VCaP (cell line): ENCODE measurements at regions not wholly inside any gene's neighbourhood (a gene's known extent, or its start where the extent isn't known, plus 50 kb on each side); places are given as distances from the start of the nearest gene placed in this dataset.

ENCODE experiments used
- H3K27ac ChIP-seq: fragments of 450-650 bp; 2 replicates; pipeline ENCODE4 v1.5.1; 2017
- CTCF ChIP-seq: fragments of 450-650 bp; conservative IDR thresholded peaks from 2 replicates; pipeline ENCODE4 v1.5.1; 2017; ENCODE audit warnings: mild to moderate bottlenecking, moderate library complexity

GRCh38 chr20:11229772-11230171, 556.0 kb upstream of the JAG1 start:
- peak; percentile 73 for TF ChIP-seq CTCF
- H3K27ac ChIP-seq = no peak overlapping the region

- H3K27ac ChIP-seq = no peak overlapping the region
- TF ChIP-seq CTCF = no peak
These were observed 557.2 kb upstream of the JAG1 start for GRCh38 chr20:11230999-11231398.

- no peak for TF ChIP-seq CTCF
- H3K27ac ChIP-seq = no peak overlapping the region
These were observed 558.2 kb upstream of the JAG1 start for GRCh38 chr20:11231742-11232648.

GRCh38 chr20:11232896-11233295, 559.1 kb upstream of the JAG1 start:
- no peak overlapping the region for H3K27ac ChIP-seq
- no peak for TF ChIP-seq CTCF

- TF ChIP-seq CTCF = no peak
- no peak overlapping the region for H3K27ac ChIP-seq
These were observed 560.4 kb upstream of the JAG1 start for GRCh38 chr20:11234181-11234580.

- no peak for TF ChIP-seq CTCF
- H3K27ac ChIP-seq = no peak overlapping the region
These were observed 560.8 kb upstream of the JAG1 start for GRCh38 chr20:11234608-11235007.

GRCh38 chr20:11235058-11235457, 561.3 kb upstream of the JAG1 start:
- TF ChIP-seq CTCF = no peak
- H3K27ac ChIP-seq = no peak overlapping the region
